ENCODE measurements at regions not wholly inside any gene's neighbourhood (a gene's known extent, or its start where the extent isn't known, plus 50 kb on each side); places are given as distances from the start of the nearest gene placed in this dataset.

GRCh38 chr14:61847861-61848260 is 85.6 kb downstream of the SNAPC1 start:
- DNase-seq: no peak

GRCh38 chr14:61854898-61855297 is 92.7 kb downstream of the SNAPC1 start:
- DNase-seq: no peak

- DNase-seq: peak; percentile 14 to 56 (median 16)
These were observed 98.2 kb downstream of the SNAPC1 start for GRCh38 chr14:61860294-61860918.

DNA sequence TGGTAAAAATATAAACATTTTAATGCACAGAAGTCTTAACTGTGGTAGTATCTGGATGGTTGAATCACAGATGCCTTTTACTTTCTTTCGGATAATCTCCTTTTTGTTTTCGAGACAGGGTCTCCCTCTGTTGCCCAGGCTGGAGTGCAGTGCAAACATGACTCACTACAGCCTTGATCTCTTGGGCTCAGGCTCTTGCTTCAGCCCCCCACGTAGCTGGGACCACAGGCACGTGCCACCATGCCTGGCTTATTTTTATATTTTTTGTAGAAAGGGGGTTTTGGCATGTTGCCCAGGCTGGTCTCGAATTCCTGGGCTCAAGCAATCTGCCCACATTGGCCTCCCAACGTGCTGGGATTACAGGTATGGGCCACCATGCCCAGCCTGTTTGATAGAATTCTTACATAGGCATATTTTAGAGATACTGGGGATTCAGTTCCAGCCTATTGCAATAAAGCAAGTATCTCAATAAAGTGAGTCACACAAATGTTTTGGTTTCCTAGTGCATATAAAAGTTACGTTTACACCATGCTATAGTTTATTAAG is 99.2 kb downstream of the SNAPC1 start:
- DNase-seq: no peak

GRCh38 chr14:61864329-61864898 is 102.2 kb downstream of the SNAPC1 start:
- DNase-seq: no peak

DNA sequence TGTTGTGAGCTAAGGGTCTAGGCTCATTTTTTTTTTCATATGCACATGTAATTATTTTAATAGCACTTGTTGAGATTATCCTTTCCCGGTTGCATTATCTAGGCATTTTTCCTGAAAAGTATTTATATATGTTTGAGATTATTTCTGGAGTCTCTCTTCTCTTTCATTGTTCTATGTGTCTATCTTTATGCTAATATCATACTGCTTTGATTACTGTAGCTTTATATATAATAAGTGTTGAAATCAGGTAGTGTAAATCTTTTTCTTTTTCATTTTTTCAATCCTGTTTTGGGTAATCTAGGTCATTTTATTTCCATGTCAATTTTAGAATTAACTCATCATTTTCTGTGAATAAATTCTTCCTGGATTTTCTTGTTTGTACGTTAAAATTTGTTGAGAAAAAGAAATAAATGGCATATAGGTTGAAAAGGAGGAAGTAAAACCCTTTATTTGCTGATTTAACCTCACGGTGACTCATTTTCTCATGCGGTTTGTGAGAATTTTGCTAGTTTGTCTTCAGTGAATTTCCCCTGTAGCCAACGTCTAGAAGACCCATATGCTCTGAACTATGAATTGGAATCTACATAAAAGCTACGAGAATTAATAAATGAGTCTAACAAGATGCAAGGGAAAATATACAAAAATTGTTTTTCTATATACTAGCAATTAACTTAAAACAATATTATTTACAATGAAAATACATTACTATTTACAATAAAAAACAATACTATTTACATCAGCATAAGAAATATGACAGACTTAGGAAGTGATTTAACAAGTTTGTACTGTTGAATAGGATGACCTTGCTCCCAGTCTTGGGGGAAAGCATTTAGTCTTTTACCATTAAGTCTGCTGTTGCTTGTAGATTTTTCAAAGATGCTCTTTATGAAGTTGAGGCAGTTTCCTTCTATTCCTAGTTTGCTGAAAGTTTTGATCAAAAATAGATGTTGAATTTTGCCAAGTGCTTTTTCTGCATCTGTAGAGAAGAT is 105.0 kb downstream of the SNAPC1 start:
- no peak for DNase-seq

DNA sequence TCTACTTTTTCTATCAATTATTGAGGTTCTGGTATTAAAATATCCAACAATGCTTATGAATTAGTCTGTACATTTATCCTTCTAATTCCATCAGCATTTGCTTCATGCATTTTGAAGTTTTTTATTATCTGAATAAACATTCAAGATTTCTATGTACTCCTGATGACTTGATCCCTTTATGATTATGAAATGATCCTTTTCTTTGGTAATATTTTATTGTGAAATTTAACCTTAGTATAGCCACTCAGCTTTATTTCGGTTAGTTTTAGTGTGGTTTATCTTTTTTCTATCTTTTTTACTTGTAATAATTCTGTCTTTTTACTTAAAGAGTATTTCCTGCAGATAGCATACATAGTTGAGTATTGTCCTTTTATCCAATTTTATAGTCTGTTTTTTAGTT is 106.6 kb downstream of the SNAPC1 start:
- no peak for DNase-seq

DNA sequence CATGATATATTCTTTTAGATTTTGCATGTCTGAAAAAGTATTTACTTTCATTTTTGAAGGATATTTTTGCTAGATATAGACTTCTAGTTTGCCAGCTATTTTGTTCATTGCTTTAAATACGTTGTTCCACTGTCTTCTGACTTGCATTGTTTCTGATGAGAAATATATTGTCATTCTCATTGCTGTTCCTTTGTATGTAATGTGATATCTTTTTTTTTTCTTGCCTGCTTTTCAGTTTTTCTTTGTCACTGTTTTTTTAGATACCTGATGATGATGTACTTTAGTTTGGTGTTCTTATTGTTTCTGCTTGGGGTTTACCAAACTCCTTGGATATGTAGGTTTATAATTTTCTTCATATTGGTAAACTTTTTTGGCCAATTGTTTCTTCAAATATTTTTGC is 107.9 kb downstream of the SNAPC1 start:
- no peak for DNase-seq

DNA sequence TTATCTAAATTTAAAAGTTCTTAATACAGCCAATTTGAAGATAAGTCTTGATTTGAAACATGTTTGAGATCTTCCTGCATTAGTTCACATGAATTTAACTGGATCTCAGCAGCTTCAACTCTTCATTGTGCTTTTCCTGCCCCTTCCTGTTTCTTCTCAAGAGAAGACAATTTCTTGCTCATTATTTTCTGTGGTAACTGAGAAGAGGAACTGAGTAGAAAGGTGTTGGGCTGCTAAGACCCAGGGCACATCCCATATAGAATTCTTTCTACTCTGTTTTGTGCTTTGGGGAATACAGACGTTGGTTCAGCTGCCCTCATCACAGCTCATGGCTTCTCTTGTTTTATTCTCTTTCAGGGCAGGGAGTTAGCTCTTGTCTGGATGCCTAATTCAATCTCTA is 110.2 kb downstream of the SNAPC1 start:
- DNase-seq: no peak

GRCh38 chr14:61875483-61875882 is 113.3 kb downstream of the SNAPC1 start:
- no peak for DNase-seq

DNA sequence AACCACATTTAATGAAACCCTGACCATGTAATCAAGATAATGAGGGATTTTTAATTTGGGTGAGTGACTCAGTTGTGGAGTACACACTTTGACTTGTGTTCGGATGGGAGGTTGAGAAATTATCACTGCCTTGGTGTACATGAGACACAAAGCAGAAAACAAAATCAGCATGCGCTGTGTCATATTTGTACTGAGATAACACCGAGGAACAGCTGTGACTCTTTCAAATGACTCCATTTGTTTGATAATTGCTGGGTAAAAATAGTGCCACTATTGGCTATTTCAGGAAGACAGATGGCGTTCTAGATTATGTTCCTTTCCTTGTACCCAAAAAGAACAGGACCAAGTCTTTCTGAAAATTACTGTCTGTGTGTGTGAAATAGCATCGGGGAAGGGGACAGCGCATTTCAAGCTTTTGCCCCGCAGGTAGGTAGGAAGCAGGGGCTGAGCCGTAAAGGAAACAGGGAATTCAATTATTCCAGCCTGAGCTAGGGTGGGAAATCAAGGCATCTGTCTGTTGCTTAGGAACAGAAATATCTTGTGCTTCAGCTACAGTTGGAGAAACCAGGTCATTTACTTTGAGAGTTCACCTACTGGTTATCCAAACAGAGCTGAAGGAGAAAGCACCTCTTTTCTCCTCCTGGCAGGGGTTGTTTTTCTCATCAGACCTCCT is 114.3 kb downstream of the SNAPC1 start:
- no peak for DNase-seq

DNA sequence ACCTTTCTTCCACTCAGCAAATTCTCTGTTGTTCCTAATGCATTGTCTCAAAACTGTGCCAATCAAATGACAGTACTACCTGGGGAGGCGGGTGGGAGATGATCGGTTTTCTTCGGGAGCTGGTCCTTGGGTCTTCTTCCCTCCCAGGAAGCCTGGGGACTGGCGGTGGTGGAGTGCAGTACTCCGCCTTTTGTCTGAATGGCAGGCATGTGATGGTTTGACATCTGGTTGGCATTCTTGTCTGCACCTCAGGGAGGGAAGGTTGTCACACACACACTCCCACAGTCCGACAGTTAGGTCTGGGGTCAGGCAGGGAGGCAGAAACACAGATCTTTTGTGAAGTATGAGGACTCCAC is 114.8 kb downstream of the SNAPC1 start:
- no peak for DNase-seq

DNA sequence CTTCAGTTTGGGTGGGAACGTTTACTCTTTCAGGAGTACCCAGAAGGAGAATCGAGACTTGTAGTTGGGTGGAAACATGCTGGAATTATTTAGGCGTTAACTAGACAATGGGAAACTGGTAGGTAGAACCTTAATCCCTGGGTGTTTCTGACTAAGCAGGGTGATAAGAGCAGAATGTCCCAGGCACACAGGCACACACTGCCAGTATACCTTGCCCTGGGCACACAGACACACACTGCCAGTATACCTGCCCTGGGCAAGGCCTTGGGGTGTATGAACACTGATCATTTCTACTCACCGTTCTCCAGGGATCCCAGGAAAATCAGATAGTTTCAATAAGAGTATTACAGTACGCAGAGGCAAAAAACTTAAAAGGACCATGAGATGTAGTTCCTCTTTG is 115.5 kb downstream of the SNAPC1 start:
- DNase-seq: no peak

DNA sequence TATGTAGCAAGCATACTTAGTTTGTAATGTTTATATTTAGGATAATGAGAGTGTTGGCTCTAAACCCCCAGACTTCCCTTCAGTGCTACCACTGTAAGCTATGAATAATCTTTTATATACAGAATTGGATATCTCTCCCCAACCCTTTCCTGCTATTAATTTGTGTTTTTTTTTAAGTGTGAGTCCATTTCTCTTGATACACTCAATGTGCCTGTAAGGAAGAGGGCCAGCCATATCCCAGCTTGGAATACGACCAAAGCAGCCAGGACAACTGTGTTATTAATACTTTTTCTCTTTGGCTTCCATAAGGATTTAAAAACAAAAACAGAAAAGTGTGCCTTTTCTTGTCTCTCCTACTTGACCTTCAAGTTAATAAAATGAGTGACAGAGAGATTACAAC is 116.7 kb downstream of the SNAPC1 start:
- DNase-seq: no peak

DNA sequence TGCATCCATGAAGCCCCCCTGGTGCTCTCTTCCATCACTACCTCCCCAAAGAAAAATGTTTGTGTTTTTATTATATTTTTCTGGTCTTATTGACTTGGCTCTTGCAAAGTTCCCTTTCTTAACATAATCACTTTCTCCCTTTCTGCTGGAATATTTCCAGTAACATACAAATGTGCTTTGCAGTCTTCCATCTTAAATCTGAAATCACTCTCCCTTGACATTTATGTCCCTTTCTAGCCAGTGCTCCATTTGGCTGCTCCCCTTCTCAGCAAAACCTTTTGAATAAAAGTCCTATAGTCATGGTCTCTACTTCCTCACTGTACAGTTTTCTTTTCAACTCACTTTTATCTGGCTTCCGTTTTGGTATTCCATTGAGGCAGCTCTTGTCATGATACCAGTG is 118.8 kb downstream of the SNAPC1 start:
- DNase-seq: no peak

- DNase-seq: no peak
These were observed 122.5 kb downstream of the SNAPC1 start for GRCh38 chr14:61884711-61885110.

DNA sequence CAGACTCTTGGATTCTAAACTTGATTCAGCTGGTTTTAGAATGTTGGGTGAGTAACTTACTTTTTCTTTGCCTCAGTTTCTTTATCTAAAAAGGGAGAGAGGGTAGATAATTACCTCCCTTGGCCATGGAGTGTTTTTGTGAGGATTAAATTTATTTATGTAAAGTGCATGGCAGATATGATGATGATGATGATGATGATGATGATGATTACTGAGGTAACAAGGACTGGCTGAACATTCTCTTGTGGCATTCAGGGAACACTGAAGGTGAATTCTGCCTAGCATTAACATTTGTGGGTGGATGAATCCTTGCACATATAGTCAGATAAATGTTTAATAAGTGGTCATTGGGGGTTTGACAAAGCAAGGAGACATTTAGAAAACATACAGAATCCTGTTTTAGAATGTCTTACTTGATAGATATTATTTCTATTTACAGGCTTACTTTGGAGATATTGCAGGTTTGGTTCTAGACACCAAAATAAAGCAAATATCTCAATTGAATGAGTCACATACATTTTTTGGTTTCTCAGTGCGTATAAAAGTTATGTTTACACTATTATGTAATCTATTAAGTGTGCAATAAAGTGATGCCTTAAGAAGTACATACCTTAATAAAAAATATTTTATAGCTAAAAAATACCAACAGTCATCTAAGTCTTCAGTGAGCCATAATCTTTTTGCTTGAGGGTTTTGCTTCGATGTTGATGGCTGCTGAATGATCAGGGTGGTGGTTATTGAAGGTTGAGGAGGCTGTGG is 123.2 kb downstream of the SNAPC1 start:
- no peak for DNase-seq

- DNase-seq: no peak
These were observed 125.4 kb downstream of the SNAPC1 start for GRCh38 chr14:61887628-61888027.

GRCh38 chr14:61889914-61890351 is 127.7 kb downstream of the SNAPC1 start:
- DNase-seq: peak in 1 of 4 experiments; percentile 3

DNA sequence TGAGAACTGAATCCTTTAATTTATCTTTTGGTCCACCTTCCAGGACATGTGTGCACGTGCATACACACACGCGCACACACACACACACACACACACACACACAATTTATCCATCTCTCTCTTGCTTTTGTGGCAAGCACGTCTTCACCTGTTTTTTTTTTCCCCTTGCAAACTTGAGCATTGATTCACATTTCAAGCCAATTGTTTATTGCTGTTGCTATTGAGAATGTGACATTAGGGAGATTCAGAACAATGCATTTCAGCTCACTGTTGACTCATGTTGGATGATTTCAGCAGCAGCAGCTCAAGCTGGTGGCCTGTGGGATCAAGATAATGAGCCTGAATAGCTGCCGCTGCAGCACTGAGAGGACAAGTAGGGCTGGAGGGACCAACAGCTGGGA is 128.9 kb downstream of the SNAPC1 start:
- DNase-seq: no peak

GRCh38 chr14:61891810-61892209 is 129.6 kb downstream of the SNAPC1 start:
- no peak for DNase-seq

GRCh38 chr14:61893371-61893940 is 131.2 kb downstream of the SNAPC1 start:
- no peak for DNase-seq

Measured in activated CD4-positive, CD25-positive, alpha-beta regulatory T cell (primary cell).